Panc1 (cell line): ENCODE measurements at regions not wholly inside any gene's neighbourhood (a gene's known extent, or its start where the extent isn't known, plus 50 kb on each side); places are given as distances from the start of the nearest gene placed in this dataset.

ENCODE experiments used
- ATAC-seq: fragments of 200-7000 bp; cut with Tn5 transposase; 2 replicates; pipeline ENCODE4 v1.9.1; 2020; ENCODE audit warnings: mild to moderate bottlenecking, moderate library complexity
- BruUV-seq: library from RNA; stranded (reverse); fragments of 400-500 nt; replicated peaks from 2 replicates; lab custom pipeline; 2021; lab: Mats Ljungman, UMichigan
- CTCF ChIA-PET: fragments of 300-600 bp; sonication (Branson Sonifier 250); formaldehyde crosslinking; loops from one replicate; lab custom pipeline; 2022; ENCODE audit warnings: antibody characterized with exemption; lab: Charles Lee
- POLR2A ChIA-PET: fragments of 300-600 bp; sonication (Branson Sonifier 250); formaldehyde crosslinking; loops from one replicate; lab custom pipeline; 2022; ENCODE audit warnings: antibody characterized with exemption; lab: Charles Lee
- DNase-seq: peaks from one replicate; pipeline ENCODE4 v3.0.0-alpha.2; 2010; ENCODE audit warnings: low read depth, low spot score
- H3K27ac ChIP-seq: 2 replicates; pipeline ENCODE4 v1.5.1; 2011; ENCODE audit warnings: mild to moderate bottlenecking, low read length, inconsistent platforms
- H3K27me3 ChIP-seq: fragments of 200-500 bp; sonication (Bioruptor generic); 2 replicates; pipeline ENCODE4 v1.6.0; 2014; ENCODE audit warnings: low read length, inconsistent platforms; ENCODE audit not compliant: control insufficient read depth, insufficient read depth
- H3K36me3 ChIP-seq: fragments of 200-500 bp; sonication (Bioruptor generic); 2 replicates; pipeline ENCODE4 v1.5.1; 2014; ENCODE audit warnings: inconsistent platforms, mild to moderate bottlenecking, low read length, moderate library complexity; ENCODE audit not compliant: control insufficient read depth, insufficient read depth
- H3K4me1 ChIP-seq: 2 replicates; pipeline ENCODE4 v1.5.1; 2011; ENCODE audit warnings: inconsistent platforms, mild to moderate bottlenecking, low read length, moderate library complexity; ENCODE audit not compliant: control insufficient read depth, insufficient read depth
- H3K4me3 ChIP-seq, 2 experiments: 2 replicates each; pipeline ENCODE4 v1.5.1; 2011 to 2012; ENCODE audit warnings: low read depth in 2 of 2, low read length in 2 of 2, mild to moderate bottlenecking in 2 of 2, inconsistent platforms in 1 of 2, moderate library complexity in 1 of 2
- H3K9me3 ChIP-seq: fragments of 200-500 bp; sonication (Bioruptor generic); 2 replicates; pipeline ENCODE4 v1.5.1; 2014; ENCODE audit warnings: low read depth, mild to moderate bottlenecking, inconsistent platforms, low read length, moderate library complexity; ENCODE audit not compliant: control insufficient read depth, insufficient read depth
- POLR2AphosphoS5 ChIP-seq: IDR thresholded peaks from 2 replicates; pipeline ENCODE4 v1.6.1; 2012; ENCODE audit warnings: mild to moderate bottlenecking, low read depth, low read length, moderate library complexity
- SIN3A ChIP-seq: IDR thresholded peaks from 2 replicates; pipeline ENCODE4 v1.6.1; 2012; ENCODE audit warnings: low read depth, mild to moderate bottlenecking, low read length, moderate library complexity, borderline replicate concordance; ENCODE audit not compliant: insufficient read depth
- TCF7L2 ChIP-seq: IDR thresholded peaks from 2 replicates; pipeline ENCODE4 v1.6.1; 2011; ENCODE audit warnings: mild to moderate bottlenecking, low read depth, low read length, inconsistent platforms
- in situ Hi-C: cut with HindIII; loops from 2 replicates; pipeline ENCODE4 v1.10.0; 2016; ENCODE audit warnings: low sequenced_read_pairs, low pct_unique_long_range_greater_than_20kb
- intact Hi-C: fragments of 100-400 bp; cut with micrococcal nuclease; formaldehyde crosslinking; loops from one replicate; pipeline ENCODE4 v1.10.0; 2022; ENCODE audit not compliant: unreplicated experiment
- TF ChIP-seq, protein P1 (sequence below), 2 experiments: IDR thresholded peaks; 2 replicates each; pipeline ENCODE4 v1.6.1; 2011 to 2012; ENCODE audit warnings: low read depth in 2 of 2, control low read depth in 1 of 2, low read length in 1 of 2, mild to moderate bottlenecking in 1 of 2, moderate library complexity in 1 of 2; ENCODE audit not compliant: insufficient read depth in 1 of 2
- TF ChIP-seq, protein P2 (sequence below): fragments of 450-650 bp; IDR thresholded peaks from 2 replicates; pipeline ENCODE4 v1.5.1; 2017; ENCODE audit warnings: mild to moderate bottlenecking

DNA sequence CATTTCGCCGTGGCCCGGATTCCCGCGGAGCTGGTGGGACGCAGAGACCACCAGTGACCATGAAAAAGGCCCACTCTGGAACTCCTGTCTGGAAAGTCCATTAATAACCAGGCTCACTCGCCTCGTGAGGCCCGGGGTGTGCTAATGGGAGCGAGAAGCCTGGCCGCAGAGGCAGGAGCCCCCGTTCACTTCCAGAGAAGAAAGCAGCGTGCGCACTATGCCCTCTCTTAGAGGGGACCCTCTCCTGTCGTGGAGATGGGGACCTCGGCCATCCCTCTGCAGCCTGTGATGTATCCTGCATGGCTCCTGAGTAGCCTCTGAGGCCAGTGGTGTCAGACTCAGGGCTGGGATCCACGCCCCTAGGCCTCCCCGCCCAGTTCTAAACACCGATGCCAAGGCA, 134.1 kb upstream of the VRK1 start:
- in situ Hi-C loops: no loop called here
- Histone ChIP-seq H3K27me3 (peaks cover 5% of the 10 kb centered on the region), H3K27ac (no peak overlapping the region), H3K4me1 (no peaks in the 10 kb centered on the region), H3K4me3 (no peak overlapping the region), H3K9me3 (no peaks in the 10 kb centered on the region), H3K36me3 (no peaks in the 10 kb centered on the region)
- DNase-seq: no peak
- CTCF ChIA-PET: no interaction called here
- ATAC-seq: no peak
- intact Hi-C loops: no loop called here
- TF ChIP-seq, protein P1, sequence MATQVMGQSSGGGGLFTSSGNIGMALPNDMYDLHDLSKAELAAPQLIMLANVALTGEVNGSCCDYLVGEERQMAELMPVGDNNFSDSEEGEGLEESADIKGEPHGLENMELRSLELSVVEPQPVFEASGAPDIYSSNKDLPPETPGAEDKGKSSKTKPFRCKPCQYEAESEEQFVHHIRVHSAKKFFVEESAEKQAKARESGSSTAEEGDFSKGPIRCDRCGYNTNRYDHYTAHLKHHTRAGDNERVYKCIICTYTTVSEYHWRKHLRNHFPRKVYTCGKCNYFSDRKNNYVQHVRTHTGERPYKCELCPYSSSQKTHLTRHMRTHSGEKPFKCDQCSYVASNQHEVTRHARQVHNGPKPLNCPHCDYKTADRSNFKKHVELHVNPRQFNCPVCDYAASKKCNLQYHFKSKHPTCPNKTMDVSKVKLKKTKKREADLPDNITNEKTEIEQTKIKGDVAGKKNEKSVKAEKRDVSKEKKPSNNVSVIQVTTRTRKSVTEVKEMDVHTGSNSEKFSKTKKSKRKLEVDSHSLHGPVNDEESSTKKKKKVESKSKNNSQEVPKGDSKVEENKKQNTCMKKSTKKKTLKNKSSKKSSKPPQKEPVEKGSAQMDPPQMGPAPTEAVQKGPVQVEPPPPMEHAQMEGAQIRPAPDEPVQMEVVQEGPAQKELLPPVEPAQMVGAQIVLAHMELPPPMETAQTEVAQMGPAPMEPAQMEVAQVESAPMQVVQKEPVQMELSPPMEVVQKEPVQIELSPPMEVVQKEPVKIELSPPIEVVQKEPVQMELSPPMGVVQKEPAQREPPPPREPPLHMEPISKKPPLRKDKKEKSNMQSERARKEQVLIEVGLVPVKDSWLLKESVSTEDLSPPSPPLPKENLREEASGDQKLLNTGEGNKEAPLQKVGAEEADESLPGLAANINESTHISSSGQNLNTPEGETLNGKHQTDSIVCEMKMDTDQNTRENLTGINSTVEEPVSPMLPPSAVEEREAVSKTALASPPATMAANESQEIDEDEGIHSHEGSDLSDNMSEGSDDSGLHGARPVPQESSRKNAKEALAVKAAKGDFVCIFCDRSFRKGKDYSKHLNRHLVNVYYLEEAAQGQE (IDR thresholded peaks at IDR 0.05; ENCODE audit: insufficient read depth in 1 of 2, low read depth in 2 of 2, low read length in 1 of 2): no peak
- no peak for TF ChIP-seq TCF7L2
- TF ChIP-seq SIN3A: no peak
- TF ChIP-seq POLR2AphosphoS5: no peak
- TF ChIP-seq, protein P2, sequence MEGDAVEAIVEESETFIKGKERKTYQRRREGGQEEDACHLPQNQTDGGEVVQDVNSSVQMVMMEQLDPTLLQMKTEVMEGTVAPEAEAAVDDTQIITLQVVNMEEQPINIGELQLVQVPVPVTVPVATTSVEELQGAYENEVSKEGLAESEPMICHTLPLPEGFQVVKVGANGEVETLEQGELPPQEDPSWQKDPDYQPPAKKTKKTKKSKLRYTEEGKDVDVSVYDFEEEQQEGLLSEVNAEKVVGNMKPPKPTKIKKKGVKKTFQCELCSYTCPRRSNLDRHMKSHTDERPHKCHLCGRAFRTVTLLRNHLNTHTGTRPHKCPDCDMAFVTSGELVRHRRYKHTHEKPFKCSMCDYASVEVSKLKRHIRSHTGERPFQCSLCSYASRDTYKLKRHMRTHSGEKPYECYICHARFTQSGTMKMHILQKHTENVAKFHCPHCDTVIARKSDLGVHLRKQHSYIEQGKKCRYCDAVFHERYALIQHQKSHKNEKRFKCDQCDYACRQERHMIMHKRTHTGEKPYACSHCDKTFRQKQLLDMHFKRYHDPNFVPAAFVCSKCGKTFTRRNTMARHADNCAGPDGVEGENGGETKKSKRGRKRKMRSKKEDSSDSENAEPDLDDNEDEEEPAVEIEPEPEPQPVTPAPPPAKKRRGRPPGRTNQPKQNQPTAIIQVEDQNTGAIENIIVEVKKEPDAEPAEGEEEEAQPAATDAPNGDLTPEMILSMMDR: no peak
- BruUV-seq: no TSS peak
- POLR2A ChIA-PET: no interaction called here

DNA sequence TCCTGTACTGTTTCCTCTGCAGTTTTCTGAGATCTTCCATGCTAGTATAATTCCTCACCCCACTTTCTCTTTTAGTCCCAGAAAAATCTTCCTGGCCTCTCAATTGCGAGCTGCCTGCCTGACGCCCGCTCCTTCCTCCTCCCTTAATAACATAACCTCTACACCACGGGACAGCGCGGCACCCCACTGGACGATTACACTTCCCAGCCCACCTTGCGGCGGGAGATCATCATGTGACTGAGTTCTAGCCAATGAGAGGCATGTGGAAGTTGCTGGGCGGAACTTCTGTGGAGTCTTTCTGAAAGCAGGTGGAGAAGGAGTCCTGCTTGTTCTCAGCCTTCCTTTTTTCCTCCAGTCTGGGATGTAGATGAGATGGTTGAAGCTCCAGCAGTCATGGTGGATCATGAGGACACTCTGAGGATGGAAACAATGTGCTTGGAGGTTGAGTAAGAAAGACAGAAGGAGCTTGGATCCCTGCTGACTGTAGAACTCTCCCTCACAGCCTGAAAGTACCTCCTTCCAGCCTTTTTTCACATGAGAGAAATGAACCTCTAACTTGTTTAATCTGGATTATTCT, 133.6 kb upstream of the VRK1 start:
- in situ Hi-C loops: no loop called here
- TF ChIP-seq TCF7L2: no peak
- TF ChIP-seq, protein P1 (IDR thresholded peaks at IDR 0.05; ENCODE audit: insufficient read depth in 1 of 2, low read depth in 2 of 2, low read length in 1 of 2): no peak
- TF ChIP-seq SIN3A: no peak
- TF ChIP-seq, protein P2: no peak
- no peak for TF ChIP-seq POLR2AphosphoS5
- H3K9me3 ChIP-seq: no peaks in the 10 kb centered on the region
- H3K27ac ChIP-seq: no peak overlapping the region
- H3K27me3 ChIP-seq: peaks cover 5% of the 10 kb centered on the region
- CTCF ChIA-PET: no interaction called here
- POLR2A ChIA-PET: no interaction called here
- no peaks in the 10 kb centered on the region for H3K36me3 ChIP-seq
- no TSS peak for BruUV-seq
- H3K4me3 ChIP-seq: no peak overlapping the region
- H3K4me1 ChIP-seq: no peaks in the 10 kb centered on the region
- no peak for ATAC-seq
- intact Hi-C loops: no loop called here
- no peak for DNase-seq
